ENCODE measurements at regions not wholly inside any gene's neighbourhood (a gene's known extent, or its start where the extent isn't known, plus 50 kb on each side); places are given as distances from the start of the nearest gene placed in this dataset.
"Not testable (repeated sequence)": the region's sequence is repeated elsewhere in the genome, so short reads cannot be mapped to it uniquely, and the experiment has no call there.

DNA sequence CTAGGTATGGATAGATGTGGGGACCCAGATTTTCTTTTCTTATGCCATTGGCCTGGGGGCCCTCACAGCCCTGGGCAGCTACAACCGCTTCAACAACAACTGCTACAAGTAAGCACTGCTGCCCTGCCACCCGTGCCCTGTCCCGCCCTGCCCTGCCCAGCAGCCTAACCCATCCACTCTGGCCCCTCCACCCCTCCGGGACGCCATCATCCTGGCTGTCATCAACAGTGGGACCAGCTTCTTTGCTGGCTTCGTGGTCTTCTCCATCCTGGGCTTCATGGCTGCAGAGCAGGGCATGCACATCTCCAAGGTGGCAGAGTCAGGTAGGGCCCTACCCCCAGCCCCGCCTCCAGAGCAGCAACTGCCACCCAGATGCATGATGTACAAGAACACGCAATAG lies 521.3 kb downstream of the TP53TG3F start:
- not testable (repeated sequence) for TF ChIP-seq POLR2A (IDR thresholded peaks at IDR 0.05; ENCODE audit: low read depth, low read length); POLR2AphosphoS5 (IDR thresholded peaks at IDR 0.05; ENCODE audit: insufficient read depth, low read depth, low read length); EZH2 (IDR thresholded peaks at IDR 0.05; ENCODE audit: borderline replicate concordance, low read depth, low read length, severe bottlenecking); JUN (IDR thresholded peaks at IDR 0.05; ENCODE audit: borderline replicate concordance, insufficient read depth, insufficient read length, low read depth); MYC (IDR thresholded peaks at IDR 0.05; ENCODE audit: low read depth, low read length)
- TF ChIP-seq, protein P1, sequence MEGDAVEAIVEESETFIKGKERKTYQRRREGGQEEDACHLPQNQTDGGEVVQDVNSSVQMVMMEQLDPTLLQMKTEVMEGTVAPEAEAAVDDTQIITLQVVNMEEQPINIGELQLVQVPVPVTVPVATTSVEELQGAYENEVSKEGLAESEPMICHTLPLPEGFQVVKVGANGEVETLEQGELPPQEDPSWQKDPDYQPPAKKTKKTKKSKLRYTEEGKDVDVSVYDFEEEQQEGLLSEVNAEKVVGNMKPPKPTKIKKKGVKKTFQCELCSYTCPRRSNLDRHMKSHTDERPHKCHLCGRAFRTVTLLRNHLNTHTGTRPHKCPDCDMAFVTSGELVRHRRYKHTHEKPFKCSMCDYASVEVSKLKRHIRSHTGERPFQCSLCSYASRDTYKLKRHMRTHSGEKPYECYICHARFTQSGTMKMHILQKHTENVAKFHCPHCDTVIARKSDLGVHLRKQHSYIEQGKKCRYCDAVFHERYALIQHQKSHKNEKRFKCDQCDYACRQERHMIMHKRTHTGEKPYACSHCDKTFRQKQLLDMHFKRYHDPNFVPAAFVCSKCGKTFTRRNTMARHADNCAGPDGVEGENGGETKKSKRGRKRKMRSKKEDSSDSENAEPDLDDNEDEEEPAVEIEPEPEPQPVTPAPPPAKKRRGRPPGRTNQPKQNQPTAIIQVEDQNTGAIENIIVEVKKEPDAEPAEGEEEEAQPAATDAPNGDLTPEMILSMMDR (IDR thresholded peaks at IDR 0.05; ENCODE audit: extremely low read depth in 1 of 2, insufficient read depth in 1 of 2, low read depth in 1 of 2, low read length in 2 of 2) = not testable (repeated sequence)

All from endothelial cell of umbilical vein (primary cell).